Dermis blood vessel endothelial cell (primary cell): ENCODE measurements at regions not wholly inside any gene's neighbourhood (a gene's known extent, or its start where the extent isn't known, plus 50 kb on each side); places are given as distances from the start of the nearest gene placed in this dataset.

Source experiments
- DNase-seq: peaks from one replicate; pipeline ENCODE4 v3.0.0; 2010

DNA sequence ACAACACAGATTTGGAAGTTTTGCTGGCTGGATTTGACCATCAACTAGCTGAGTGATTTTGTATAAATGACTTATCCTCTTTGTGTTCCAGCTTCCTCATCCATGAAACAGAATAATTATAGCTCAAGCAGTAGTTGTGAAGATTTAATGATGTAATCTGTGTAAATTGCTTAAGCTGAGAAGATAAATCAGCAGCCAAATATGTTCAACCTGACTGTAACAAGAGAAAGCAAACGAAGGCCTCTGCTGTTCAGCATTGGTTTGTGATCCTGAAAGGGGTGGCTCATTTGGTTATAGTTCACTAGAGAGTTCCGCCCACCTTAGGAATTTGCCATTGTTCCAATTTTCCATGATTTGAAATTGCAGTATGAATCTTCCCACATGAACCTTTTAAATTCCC, 75.7 kb upstream of the CCDC112 start:
- peak; percentile 52 for DNase-seq

DNA sequence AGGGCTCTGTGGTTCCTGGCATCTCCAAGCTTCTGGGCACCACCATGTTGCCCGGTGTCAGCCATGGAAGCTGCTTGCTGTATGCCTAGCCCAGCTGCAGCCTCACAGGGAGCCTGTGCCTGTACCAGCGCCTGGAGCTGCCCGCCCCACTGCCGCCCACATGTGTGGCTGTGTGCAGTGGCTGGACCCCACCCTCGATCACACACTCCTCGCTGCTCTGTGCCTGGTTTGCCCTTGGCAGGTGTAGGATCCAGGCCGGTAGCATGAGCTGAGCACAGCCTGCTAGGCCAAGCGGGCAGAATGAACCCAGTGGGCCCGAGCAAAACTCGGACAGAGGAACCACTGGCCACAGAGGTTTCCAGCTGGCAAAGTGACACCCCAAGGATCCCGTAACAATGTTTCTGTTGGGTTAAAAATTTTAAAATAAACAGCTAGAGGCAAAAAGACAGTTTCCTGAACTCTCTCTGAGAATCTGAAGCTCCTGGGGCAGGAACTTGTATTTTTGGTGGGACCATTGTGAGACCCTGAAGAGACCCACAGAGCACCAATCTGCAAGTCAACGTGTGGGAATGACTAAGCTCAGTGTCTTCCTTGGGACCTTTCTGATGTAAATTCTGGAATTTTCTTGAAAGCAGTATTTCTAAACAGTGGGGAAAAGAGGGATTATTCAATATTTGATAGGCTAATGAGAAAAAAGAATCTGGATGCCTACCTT, 73.1 kb upstream of the CCDC112 start:
- DNase-seq: no peak

GRCh38 chr5:115366223-115366622, 69.8 kb upstream of the CCDC112 start:
- peak; percentile 98 for DNase-seq

DNA sequence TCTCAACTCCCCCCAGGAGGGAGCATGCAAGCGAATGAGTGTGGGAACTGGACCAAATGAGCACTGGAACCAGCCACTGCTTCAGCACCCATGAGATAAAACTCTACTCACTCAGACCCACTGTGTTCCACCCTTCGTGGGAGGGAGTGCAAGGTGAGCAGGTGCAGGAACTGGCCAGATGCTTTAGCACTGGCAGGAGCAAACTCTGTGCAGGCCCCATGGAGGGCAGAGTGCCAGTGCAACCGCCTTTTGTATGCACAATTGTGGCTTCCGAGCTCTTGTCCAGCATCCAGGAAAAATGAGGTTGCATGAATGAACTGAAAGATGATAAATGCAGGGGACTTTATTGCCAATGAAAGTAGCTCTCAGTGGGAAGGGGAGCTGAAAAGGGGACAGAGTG, 67.4 kb upstream of the CCDC112 start:
- DNase-seq: no peak

DNA sequence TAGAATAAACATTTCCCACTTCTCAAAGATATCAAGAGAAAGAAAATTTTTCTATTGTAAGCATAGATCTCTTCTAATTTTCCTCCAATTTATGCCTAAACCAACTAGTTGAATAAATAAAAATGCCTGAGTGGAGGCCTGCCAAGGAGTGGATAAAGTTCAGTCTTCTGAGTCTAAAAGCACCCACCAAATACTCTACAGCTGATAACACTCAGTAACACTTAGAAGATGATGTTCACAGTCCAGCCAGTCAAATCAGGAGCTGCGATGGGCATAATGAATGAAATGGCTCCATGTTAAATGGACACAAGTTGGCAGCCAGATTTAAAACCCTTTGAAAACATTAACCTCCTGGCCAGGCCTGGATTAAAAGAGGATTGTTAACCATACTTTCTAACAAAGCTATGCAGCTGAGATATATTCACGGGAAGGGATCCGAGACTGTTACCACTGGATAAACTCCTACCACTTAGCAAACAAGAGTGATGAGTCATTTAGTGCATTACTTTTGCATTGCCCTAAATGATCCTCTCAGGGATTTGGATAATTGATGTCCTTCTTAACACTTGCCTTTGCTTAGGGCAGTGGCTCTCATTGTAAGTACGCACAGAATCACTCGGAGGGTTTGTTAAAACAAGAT, 63.7 kb upstream of the CCDC112 start:
- no peak for DNase-seq

DNA sequence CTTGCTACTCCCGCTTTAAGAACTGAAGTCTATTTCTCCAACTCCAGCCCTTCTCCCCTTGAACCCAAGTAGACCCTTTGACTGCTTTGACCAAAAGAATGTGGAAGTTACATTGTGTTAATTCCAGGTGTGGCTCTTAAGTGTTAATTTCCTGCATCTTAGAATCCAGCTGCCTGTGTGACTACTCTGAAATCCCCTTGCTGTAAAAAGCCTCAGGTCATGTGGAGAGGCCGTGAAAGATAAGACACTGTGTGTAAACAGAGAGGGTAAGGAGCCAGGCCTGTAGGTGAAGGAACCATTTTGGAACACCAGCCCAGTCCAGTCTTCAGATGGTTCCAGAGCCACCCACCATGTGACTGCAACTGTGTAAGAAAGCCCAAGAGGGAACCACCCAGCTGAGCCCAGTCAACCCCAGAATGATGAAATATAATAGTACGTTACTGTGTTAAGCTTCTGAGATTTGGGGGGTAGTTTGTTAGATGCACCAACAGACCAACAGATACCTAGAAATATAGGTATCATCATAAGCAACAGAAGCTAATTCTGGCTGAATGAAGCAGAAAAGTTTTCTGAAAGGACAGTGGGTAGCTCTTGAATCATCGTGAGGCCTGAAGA, 59.4 kb upstream of the CCDC112 start:
- no peak for DNase-seq

DNA sequence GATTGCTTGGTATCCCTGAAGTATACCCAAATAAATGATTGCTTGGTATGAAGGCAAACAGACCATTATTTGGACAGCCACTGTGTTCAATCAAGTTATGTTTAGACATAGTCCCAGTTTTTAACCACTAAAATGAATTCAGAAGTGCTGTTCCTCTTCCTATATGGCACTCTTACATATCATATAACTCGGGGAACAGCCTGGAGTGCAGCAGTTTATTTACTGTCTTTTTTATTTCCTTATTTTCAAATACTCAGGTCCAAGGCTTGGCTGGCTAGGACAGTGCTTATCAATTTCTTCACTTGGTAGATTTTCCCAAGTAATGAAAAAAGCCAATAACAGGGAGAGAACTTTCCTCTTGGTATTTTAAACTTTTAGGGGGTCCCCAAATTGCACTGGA, 58.6 kb upstream of the CCDC112 start:
- DNase-seq: no peak

DNA sequence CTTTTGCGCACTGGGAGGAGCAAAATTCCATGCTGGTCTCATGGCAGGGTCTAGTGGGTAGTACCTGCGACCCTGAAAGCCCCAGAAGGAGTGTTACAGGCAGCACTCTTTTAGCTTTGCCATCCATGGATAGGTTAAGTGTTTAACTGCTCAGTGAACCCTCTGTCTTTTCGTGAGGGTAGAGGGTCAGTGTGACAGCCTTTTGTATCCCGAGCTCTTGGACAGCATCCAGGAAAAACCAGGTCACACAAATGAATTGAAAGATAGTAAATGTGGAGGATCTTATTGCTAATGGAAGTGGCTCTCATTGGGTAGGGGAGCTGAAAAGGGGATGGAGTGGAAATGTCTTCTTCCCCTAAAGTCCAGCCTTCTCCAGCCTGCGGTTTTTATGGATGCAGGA, 57.8 kb upstream of the CCDC112 start:
- DNase-seq: no peak

DNA sequence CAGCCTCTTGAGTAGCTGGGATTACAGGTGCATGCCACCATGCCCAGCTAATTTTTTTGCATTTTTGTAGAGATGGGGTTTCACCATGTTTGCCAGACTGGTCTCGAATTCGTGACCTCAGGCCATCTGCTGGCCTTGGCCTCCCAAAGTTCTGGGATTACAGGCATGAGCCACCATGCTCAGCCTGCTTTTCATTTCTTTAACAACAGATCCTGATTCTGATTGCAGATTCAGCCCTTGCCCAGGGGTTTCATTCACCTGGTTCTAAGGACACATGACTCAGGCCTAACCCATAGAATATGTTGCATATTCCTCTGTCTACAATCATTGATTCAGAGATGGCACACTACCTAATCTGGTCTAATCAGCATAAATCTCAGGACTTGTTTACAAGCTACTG, 56.1 kb upstream of the CCDC112 start:
- no peak for DNase-seq

- DNase-seq: peak; percentile 66
Measured at GRCh38 chr5:115351356-115352195, 55.1 kb upstream of the CCDC112 start.

- DNase-seq: no peak
Measured at GRCh38 chr5:115350894-115351293, 54.4 kb upstream of the CCDC112 start.

- DNase-seq: peak; percentile 86
Measured at GRCh38 chr5:115349001-115349817, 52.8 kb upstream of the CCDC112 start.

DNA sequence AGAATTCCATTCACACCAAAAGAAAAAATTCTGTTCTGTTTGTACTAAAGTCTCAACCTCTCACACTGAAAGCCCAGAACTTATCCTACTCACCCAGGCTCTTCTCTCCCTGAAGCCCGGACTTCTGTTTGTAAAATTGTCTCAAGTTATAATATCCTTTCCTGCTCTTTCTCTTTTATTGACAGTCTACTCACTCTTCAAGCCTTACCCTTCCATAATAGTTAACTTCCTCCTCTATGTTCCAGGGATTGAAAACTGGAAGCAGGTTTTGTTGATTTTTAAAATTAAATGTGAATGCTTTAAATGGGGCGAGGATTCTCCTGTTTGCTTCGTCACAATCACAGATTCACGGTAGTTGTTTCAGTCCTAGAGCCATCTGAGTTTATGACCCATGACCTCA, 51.7 kb upstream of the CCDC112 start:
- DNase-seq: no peak
